ENCODE measurements at regions not wholly inside any gene's neighbourhood (a gene's known extent, or its start where the extent isn't known, plus 50 kb on each side); places are given as distances from the start of the nearest gene placed in this dataset.

- no peaks in the 10 kb centered on the region for H3K27me3 ChIP-seq (ENCODE audit: control insufficient read depth in 1 of 2, insufficient read depth in 1 of 2, low read length in 2 of 2)
- H3K4me2 ChIP-seq (ENCODE audit: low read length, poor library complexity, severe bottlenecking), result no peak overlapping the region
- no peak overlapping the region for H4K8ac ChIP-seq (ENCODE audit: low read length)
- no peak overlapping the region for H2BK12ac ChIP-seq (ENCODE audit: low read length in 2 of 2)
- no peak overlapping the region for H2BK5ac ChIP-seq (ENCODE audit: low read depth, low read length, poor library complexity, severe bottlenecking)
- no peak for DNase-seq
- no peak overlapping the region for H3K9ac ChIP-seq (ENCODE audit: low read length)
- peaks cover 26% of the 10 kb centered on the region for H3K9me3 ChIP-seq (ENCODE audit: control insufficient read depth, low read length)
- H2BK120ac ChIP-seq (ENCODE audit: low read depth, low read length), result no peak overlapping the region
- H2AK5ac ChIP-seq (ENCODE audit: low read length, severe bottlenecking), result no peak overlapping the region
- H3K36me3 ChIP-seq (ENCODE audit: control insufficient read depth in 1 of 2, insufficient read depth in 2 of 2, low read depth in 1 of 2, low read length in 2 of 2), result peaks cover 24 to 25% of the 10 kb centered on the region in 2 experiments
- no peak overlapping the region for H2AFZ ChIP-seq (ENCODE audit: low read depth, low read length)
- no peak overlapping the region for H3K27ac ChIP-seq (ENCODE audit: low read length, poor library complexity, severe bottlenecking)
- H4K91ac ChIP-seq (ENCODE audit: low read length), result no peak overlapping the region
- H3K4me3 ChIP-seq (ENCODE audit: insufficient read depth in 1 of 2, low read depth in 1 of 2, low read length in 2 of 2), result no peak overlapping the region
- WGBS, result 100% methylated on average over 2 of the region's 3 CpGs
- H3K18ac ChIP-seq (ENCODE audit: low read depth in 1 of 2, low read length in 2 of 2), result no peak overlapping the region
- H2BK15ac ChIP-seq (ENCODE audit: low read depth, poor library complexity, severe bottlenecking), result no peak overlapping the region
- no peak overlapping the region for H3K23ac ChIP-seq (ENCODE audit: low read length in 2 of 2)
- H3K4me1 ChIP-seq (ENCODE audit: control insufficient read depth, insufficient read depth, low read depth, low read length), result no peaks in the 10 kb centered on the region
- H3K4ac ChIP-seq (ENCODE audit: low read depth in 1 of 2, low read length in 2 of 2), result no peak overlapping the region
- H3K79me1 ChIP-seq (replicated peaks; ENCODE audit: low read length, poor library complexity, severe bottlenecking), result peaks cover 9% of the 10 kb centered on the region
- no peak overlapping the region for H3K14ac ChIP-seq (ENCODE audit: low read length in 2 of 2)
Observed at GRCh38 chr20:52090035-52090434, 101.5 kb downstream of the ZFP64 start.

GRCh38 chr20:52087471-52087870 lies 104.1 kb downstream of the ZFP64 start:
- Histone ChIP-seq H3K27ac (ENCODE audit: low read length, poor library complexity, severe bottlenecking) (peak overlapping the region; percentile 23), H3K18ac (ENCODE audit: low read depth in 1 of 2, low read length in 2 of 2) (no peak overlapping the region), H3K79me1 (replicated peaks; ENCODE audit: low read length, poor library complexity, severe bottlenecking) (peaks cover 16% of the 10 kb centered on the region), H3K14ac (ENCODE audit: low read length in 2 of 2) (no peak overlapping the region), H2AK5ac (ENCODE audit: low read length, severe bottlenecking) (no peak overlapping the region), H2AFZ (ENCODE audit: low read depth, low read length) (no peak overlapping the region), H2BK120ac (ENCODE audit: low read depth, low read length) (no peak overlapping the region), H3K4me3 (ENCODE audit: insufficient read depth in 1 of 2, low read depth in 1 of 2, low read length in 2 of 2) (no peak overlapping the region), H3K9ac (ENCODE audit: low read length) (no peak overlapping the region), H3K27me3 (ENCODE audit: control insufficient read depth in 1 of 2, insufficient read depth in 1 of 2, low read length in 2 of 2) (no peaks in the 10 kb centered on the region), H2BK15ac (ENCODE audit: low read depth, poor library complexity, severe bottlenecking) (no peak overlapping the region), H3K9me3 (ENCODE audit: control insufficient read depth, low read length) (peaks cover 26% of the 10 kb centered on the region), H2BK12ac (ENCODE audit: low read length in 2 of 2) (no peak overlapping the region), H3K4ac (ENCODE audit: low read depth in 1 of 2, low read length in 2 of 2) (no peak overlapping the region), H2BK5ac (ENCODE audit: low read depth, low read length, poor library complexity, severe bottlenecking) (no peak overlapping the region), H4K8ac (ENCODE audit: low read length) (no peak overlapping the region), H3K4me1 (ENCODE audit: control insufficient read depth, insufficient read depth, low read depth, low read length) (no peaks in the 10 kb centered on the region), H3K4me2 (ENCODE audit: low read length, poor library complexity, severe bottlenecking) (no peak overlapping the region), H4K91ac (ENCODE audit: low read length) (no peak overlapping the region), H3K36me3 (ENCODE audit: control insufficient read depth in 1 of 2, insufficient read depth in 2 of 2, low read depth in 1 of 2, low read length in 2 of 2) (peaks cover 26 to 32% of the 10 kb centered on the region in 2 experiments), H3K23ac (ENCODE audit: low read length in 2 of 2) (no peak overlapping the region)
- no peak for DNase-seq

GRCh38 chr20:52086878-52087277 lies 104.7 kb downstream of the ZFP64 start:
- Histone ChIP-seq H3K27ac (ENCODE audit: low read length, poor library complexity, severe bottlenecking) (peak overlapping the region; percentile 52), H2BK5ac (ENCODE audit: low read depth, low read length, poor library complexity, severe bottlenecking) (no peak overlapping the region), H2BK15ac (ENCODE audit: low read depth, poor library complexity, severe bottlenecking) (no peak overlapping the region), H3K4ac (ENCODE audit: low read depth in 1 of 2, low read length in 2 of 2) (no peak overlapping the region), H4K91ac (ENCODE audit: low read length) (no peak overlapping the region), H3K4me1 (ENCODE audit: control insufficient read depth, insufficient read depth, low read depth, low read length) (no peaks in the 10 kb centered on the region), H3K36me3 (ENCODE audit: control insufficient read depth in 1 of 2, insufficient read depth in 2 of 2, low read depth in 1 of 2, low read length in 2 of 2) (peaks cover 25 to 32% of the 10 kb centered on the region in 2 experiments), H3K9me3 (ENCODE audit: control insufficient read depth, low read length) (peaks cover 26% of the 10 kb centered on the region), H2AK5ac (ENCODE audit: low read length, severe bottlenecking) (no peak overlapping the region), H3K9ac (ENCODE audit: low read length) (no peak overlapping the region), H3K79me1 (replicated peaks; ENCODE audit: low read length, poor library complexity, severe bottlenecking) (peaks cover 18% of the 10 kb centered on the region), H3K23ac (ENCODE audit: low read length in 2 of 2) (no peak overlapping the region), H4K8ac (ENCODE audit: low read length) (no peak overlapping the region), H2AFZ (ENCODE audit: low read depth, low read length) (no peak overlapping the region), H3K4me3 (ENCODE audit: insufficient read depth in 1 of 2, low read depth in 1 of 2, low read length in 2 of 2) (no peak overlapping the region), H2BK120ac (ENCODE audit: low read depth, low read length) (no peak overlapping the region), H3K4me2 (ENCODE audit: low read length, poor library complexity, severe bottlenecking) (no peak overlapping the region), H3K18ac (ENCODE audit: low read depth in 1 of 2, low read length in 2 of 2) (no peak overlapping the region), H3K27me3 (ENCODE audit: control insufficient read depth in 1 of 2, insufficient read depth in 1 of 2, low read length in 2 of 2) (no peaks in the 10 kb centered on the region), H3K14ac (ENCODE audit: low read length in 2 of 2) (no peak overlapping the region), H2BK12ac (ENCODE audit: low read length in 2 of 2) (no peak overlapping the region)
- DNase-seq, result no peak

- Histone ChIP-seq H4K91ac (ENCODE audit: low read length) (no peak overlapping the region), H3K9me3 (ENCODE audit: control insufficient read depth, low read length) (peaks cover 26% of the 10 kb centered on the region), H2BK12ac (ENCODE audit: low read length in 2 of 2) (no peak overlapping the region), H3K27me3 (ENCODE audit: control insufficient read depth in 1 of 2, insufficient read depth in 1 of 2, low read length in 2 of 2) (no peaks in the 10 kb centered on the region), H3K4me2 (ENCODE audit: low read length, poor library complexity, severe bottlenecking) (no peak overlapping the region), H3K79me1 (replicated peaks; ENCODE audit: low read length, poor library complexity, severe bottlenecking) (peaks cover 26% of the 10 kb centered on the region), H2AK5ac (ENCODE audit: low read length, severe bottlenecking) (no peak overlapping the region), H2BK5ac (ENCODE audit: low read depth, low read length, poor library complexity, severe bottlenecking) (no peak overlapping the region), H3K27ac (ENCODE audit: low read length, poor library complexity, severe bottlenecking) (no peak overlapping the region), H3K4me3 (ENCODE audit: insufficient read depth in 1 of 2, low read depth in 1 of 2, low read length in 2 of 2) (no peak overlapping the region), H3K4me1 (ENCODE audit: control insufficient read depth, insufficient read depth, low read depth, low read length) (no peaks in the 10 kb centered on the region), H3K9ac (ENCODE audit: low read length) (no peak overlapping the region), H2BK120ac (ENCODE audit: low read depth, low read length) (no peak overlapping the region), H3K14ac (ENCODE audit: low read length in 2 of 2) (no peak overlapping the region), H2BK15ac (ENCODE audit: low read depth, poor library complexity, severe bottlenecking) (no peak overlapping the region), H3K4ac (ENCODE audit: low read depth in 1 of 2, low read length in 2 of 2) (no peak overlapping the region), H3K36me3 (ENCODE audit: control insufficient read depth in 1 of 2, insufficient read depth in 2 of 2, low read depth in 1 of 2, low read length in 2 of 2) (peaks cover 28 to 32% of the 10 kb centered on the region in 2 experiments), H4K8ac (ENCODE audit: low read length) (no peak overlapping the region), H3K23ac (ENCODE audit: low read length in 2 of 2) (no peak overlapping the region), H3K18ac (ENCODE audit: low read depth in 1 of 2, low read length in 2 of 2) (no peak overlapping the region), H2AFZ (ENCODE audit: low read depth, low read length) (no peak overlapping the region)
- no peak for DNase-seq
- WGBS, result 98% methylated on average over 28 of the region's 28 CpGs
Observed at GRCh38 chr20:52084727-52085126, 106.9 kb downstream of the ZFP64 start.

All from mesenchymal stem cell (in vitro differentiated cells and primary cell).